ENCODE measurements at regions not wholly inside any gene's neighbourhood (a gene's known extent, or its start where the extent isn't known, plus 50 kb on each side); places are given as distances from the start of the nearest gene placed in this dataset.

GRCh38 chr6:131427434-131428058 lies 145.5 kb upstream of the ARG1 start:
- 63% methylated on average over 1 of the region's 5 CpGs for WGBS (ENCODE audit: insufficient coverage)
- Histone ChIP-seq H3K9me3 (ENCODE audit: control extremely low read depth in 1 of 3, control insufficient read depth in 2 of 3, insufficient read depth in 1 of 3, low read length in 2 of 3) (no peaks in the 10 kb centered on the region), H3K4me3 (ENCODE audit: control extremely low read depth in 1 of 5, extremely low read depth in 1 of 5, insufficient read depth in 1 of 5, low read depth in 2 of 5, low read length in 4 of 5) (no peak overlapping the region), H3K9ac (ENCODE audit: low read length) (no peak overlapping the region), H3K27ac (ENCODE audit: low read length in 2 of 2) (no peak overlapping the region), H3K27me3 (replicated peaks in 1 of 4; ENCODE audit: control extremely low read depth in 1 of 4, control insufficient read depth in 3 of 4, insufficient read depth in 4 of 4, low read length in 3 of 4) (no peaks in the 10 kb centered on the region), H3K79me2 (ENCODE audit: control insufficient read depth, insufficient read depth, low read length) (no peaks in the 10 kb centered on the region), H4K20me1 (ENCODE audit: control insufficient read depth, insufficient read depth, low read length, poor library complexity, severe bottlenecking) (no peaks in the 10 kb centered on the region), H2AFZ (ENCODE audit: insufficient read depth, low read depth, low read length, poor library complexity, severe bottlenecking) (no peak overlapping the region), H3K4me1 (ENCODE audit: control insufficient read depth in 2 of 2, insufficient read depth in 2 of 2, low read length in 2 of 2) (no peaks in the 10 kb centered on the region), H3K36me3 (replicated peaks in 1 of 2; ENCODE audit: control extremely low read depth in 1 of 2, control insufficient read depth in 1 of 2, extremely low read depth in 1 of 2, insufficient read depth in 2 of 2, low read length in 1 of 2) (no peaks in the 10 kb centered on the region), H3K4me2 (replicated peaks; ENCODE audit: low read depth, low read length, poor library complexity, severe bottlenecking) (no peak overlapping the region)
- Mint-ChIP-seq H3K4me3 (no peak overlapping the region), H3K9me3 (ENCODE audit: insufficient read depth) (no peaks in the 10 kb centered on the region), H3K4me1 (peaks cover 4% of the 10 kb centered on the region), H3K27ac (no peak overlapping the region), H3K27me3 (peaks cover 10% of the 10 kb centered on the region)
- POLR2A ChIA-PET = no interaction called here
- no peak for TF ChIP-seq EZH2 (IDR thresholded peaks at IDR 0.05; ENCODE audit: borderline replicate concordance, insufficient read depth, low read depth, low read length, poor library complexity, severe bottlenecking)
- TF ChIP-seq, protein P1, sequence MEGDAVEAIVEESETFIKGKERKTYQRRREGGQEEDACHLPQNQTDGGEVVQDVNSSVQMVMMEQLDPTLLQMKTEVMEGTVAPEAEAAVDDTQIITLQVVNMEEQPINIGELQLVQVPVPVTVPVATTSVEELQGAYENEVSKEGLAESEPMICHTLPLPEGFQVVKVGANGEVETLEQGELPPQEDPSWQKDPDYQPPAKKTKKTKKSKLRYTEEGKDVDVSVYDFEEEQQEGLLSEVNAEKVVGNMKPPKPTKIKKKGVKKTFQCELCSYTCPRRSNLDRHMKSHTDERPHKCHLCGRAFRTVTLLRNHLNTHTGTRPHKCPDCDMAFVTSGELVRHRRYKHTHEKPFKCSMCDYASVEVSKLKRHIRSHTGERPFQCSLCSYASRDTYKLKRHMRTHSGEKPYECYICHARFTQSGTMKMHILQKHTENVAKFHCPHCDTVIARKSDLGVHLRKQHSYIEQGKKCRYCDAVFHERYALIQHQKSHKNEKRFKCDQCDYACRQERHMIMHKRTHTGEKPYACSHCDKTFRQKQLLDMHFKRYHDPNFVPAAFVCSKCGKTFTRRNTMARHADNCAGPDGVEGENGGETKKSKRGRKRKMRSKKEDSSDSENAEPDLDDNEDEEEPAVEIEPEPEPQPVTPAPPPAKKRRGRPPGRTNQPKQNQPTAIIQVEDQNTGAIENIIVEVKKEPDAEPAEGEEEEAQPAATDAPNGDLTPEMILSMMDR (IDR thresholded peaks at IDR 0.05) = no peak
- DNase-seq (no peak), ATAC-seq (ENCODE audit: low read depth) (no peak)
- CTCF ChIA-PET = interaction anchor here (1.2 kb wide), 1 partner anchor 10 kb away, joined by 3 read pairs; no protein-coding TSS in a partner anchor
- intact Hi-C loops (cut with micrococcal nuclease) = no loop called here

GRCh38 chr6:131430531-131430930 lies 142.5 kb upstream of the ARG1 start:
- TF ChIP-seq, protein P1 (IDR thresholded peaks at IDR 0.05) = no peak
- no peak for TF ChIP-seq EZH2 (IDR thresholded peaks at IDR 0.05; ENCODE audit: borderline replicate concordance, insufficient read depth, low read depth, low read length, poor library complexity, severe bottlenecking)
- no peak for DNase-seq
- peaks cover 0 to 6% (median 0%) of the 10 kb centered on the region in 3 donors for H3K9me3 ChIP-seq (ENCODE audit: control extremely low read depth in 1 of 3, control insufficient read depth in 2 of 3, insufficient read depth in 1 of 3, low read length in 2 of 3)
- no peaks in the 10 kb centered on the region for H3K9me3 Mint-ChIP-seq (ENCODE audit: insufficient read depth)
- no peak overlapping the region for H3K27ac ChIP-seq (ENCODE audit: low read length in 2 of 2)
- H3K4me1 Mint-ChIP-seq = peaks cover 4% of the 10 kb centered on the region
- H3K9ac ChIP-seq (ENCODE audit: low read length) = no peak overlapping the region
- ATAC-seq (ENCODE audit: low read depth) = no peak
- no peak overlapping the region for H2AFZ ChIP-seq (ENCODE audit: insufficient read depth, low read depth, low read length, poor library complexity, severe bottlenecking)
- no peak overlapping the region for H3K4me3 ChIP-seq (ENCODE audit: control extremely low read depth in 1 of 5, extremely low read depth in 1 of 5, insufficient read depth in 1 of 5, low read depth in 2 of 5, low read length in 4 of 5)
- POLR2A ChIA-PET = no interaction called here
- H3K36me3 ChIP-seq (replicated peaks in 1 of 2; ENCODE audit: control extremely low read depth in 1 of 2, control insufficient read depth in 1 of 2, extremely low read depth in 1 of 2, insufficient read depth in 2 of 2, low read length in 1 of 2) = no peaks in the 10 kb centered on the region
- WGBS (ENCODE audit: insufficient coverage) = 100% methylated on average over 3 of the region's 4 CpGs
- peaks cover 0 to 3% (median 0%) of the 10 kb centered on the region in 4 experiments for H3K27me3 ChIP-seq (replicated peaks in 1 of 4; ENCODE audit: control extremely low read depth in 1 of 4, control insufficient read depth in 3 of 4, insufficient read depth in 4 of 4, low read length in 3 of 4)
- intact Hi-C loops (cut with micrococcal nuclease) = no loop called here
- CTCF ChIA-PET = no interaction called here
- H3K79me2 ChIP-seq (ENCODE audit: control insufficient read depth, insufficient read depth, low read length) = no peaks in the 10 kb centered on the region
- no peak overlapping the region for H3K4me3 Mint-ChIP-seq
- H3K4me1 ChIP-seq (ENCODE audit: control insufficient read depth in 2 of 2, insufficient read depth in 2 of 2, low read length in 2 of 2) = no peaks in the 10 kb centered on the region
- no peak overlapping the region for H3K4me2 ChIP-seq (replicated peaks; ENCODE audit: low read depth, low read length, poor library complexity, severe bottlenecking)
- H3K27me3 Mint-ChIP-seq = peaks cover 10% of the 10 kb centered on the region
- no peaks in the 10 kb centered on the region for H4K20me1 ChIP-seq (ENCODE audit: control insufficient read depth, insufficient read depth, low read length, poor library complexity, severe bottlenecking)
- no peak overlapping the region for H3K27ac Mint-ChIP-seq

Data from B cell (primary cell).